HepG2 (cell line): ENCODE measurements at regions not wholly inside any gene's neighbourhood (a gene's known extent, or its start where the extent isn't known, plus 50 kb on each side); places are given as distances from the start of the nearest gene placed in this dataset.

Experiments
- ATAC-seq: fragments of 200-7000 bp; cut with Tn5 transposase; 3 replicates; pipeline ENCODE4 v1.9.1; 2020; ENCODE audit warnings: mild to moderate bottlenecking, moderate library complexity
- BruUV-seq: library from RNA; stranded (reverse); fragments of 400-500 nt; replicated peaks from 2 replicates; lab custom pipeline; 2021; lab: Mats Ljungman, UMichigan
- CTCF ChIA-PET: fragments of 300-600 bp; formaldehyde crosslinking; extraction: SDS; loops from one replicate; lab custom pipeline; 2021; ENCODE audit warnings: low total read pairs, inconsistent platforms, low intra/inter-chr PET ratio; lab: Yijun Ruan, JAX
- POLR2A ChIA-PET: fragments of 350-600 bp; sonication (Branson Sonifier 250); formaldehyde crosslinking; loops from one replicate; lab custom pipeline; 2020; ENCODE audit warnings: antibody characterized with exemption, inconsistent platforms; lab: Yijun Ruan, JAX
- DNase-seq: peaks from one replicate; pipeline ENCODE4 v3.0.0-alpha.2; 2015; ENCODE audit warnings: low spot score
- FAIRE-seq: peaks from 3 replicates; lab custom pipeline; 2011; peaks lifted over from hg19 to GRCh38; lab: Jason Lieb, UNC
- H2AFZ ChIP-seq: one replicate; pipeline ENCODE4 v1.6.1; 2011; ENCODE audit warnings: low read length, inconsistent platforms
- H3K27ac ChIP-seq: fragments of 300-600 bp; 3 replicates; pipeline ENCODE4 v1.8.0; 2011; ENCODE audit warnings: mixed run types, mild to moderate bottlenecking, mixed read lengths, low read length, inconsistent platforms; ENCODE audit not compliant: insufficient read depth; ENCODE audit errors: extremely low read length
- H3K27me3 ChIP-seq, 2 experiments: fragments of 200-600 bp in 1 of 2; 2 replicates in 1 of 2; 3 replicates in 1 of 2; pipeline versions ENCODE4 v1.6.0 to v1.8.0; 2011; ENCODE audit warnings: low read length in 2 of 2, mild to moderate bottlenecking in 2 of 2, moderate library complexity in 2 of 2, inconsistent platforms in 1 of 2; ENCODE audit not compliant: insufficient read depth in 2 of 2, control insufficient read depth in 1 of 2
- H3K36me3 ChIP-seq, 2 experiments: fragments of 200-600 bp in 1 of 2; replicated peaks in 1 of 2; 2 replicates in 1 of 2; 3 replicates in 1 of 2; pipeline versions ENCODE4 v1.5.1 to v1.8.0; 2011; ENCODE audit warnings: low read length in 2 of 2, inconsistent platforms in 1 of 2; ENCODE audit not compliant: insufficient read depth in 2 of 2, control insufficient read depth in 1 of 2
- H3K4me1 ChIP-seq: 2 replicates; pipeline ENCODE4 v1.5.1; 2012; ENCODE audit warnings: low read length, inconsistent platforms; ENCODE audit not compliant: insufficient read depth
- H3K4me2 ChIP-seq: 2 replicates; pipeline ENCODE4 v1.6.0; 2011; ENCODE audit warnings: low read depth, low read length, inconsistent platforms
- H3K4me3 ChIP-seq, 3 experiments: fragments of 200-600 bp in 1 of 3; sonication (generic), shearing (Covaris generic) in 1 of 3; replicated peaks in 1 of 3; 2 replicates each; pipeline ENCODE4 v1.5.1; 2011 to 2016; ENCODE audit warnings: low read length in 3 of 3, inconsistent platforms in 2 of 3, low read depth in 2 of 3, mild to moderate bottlenecking in 2 of 3, control low read depth in 1 of 3, mixed read lengths in 1 of 3; ENCODE audit not compliant: insufficient read depth in 1 of 3
- H3K79me2 ChIP-seq: one replicate; pipeline ENCODE4 v1.6.1; 2011; ENCODE audit warnings: low read length, inconsistent platforms; ENCODE audit not compliant: insufficient read depth
- H3K9ac ChIP-seq: 2 replicates; pipeline ENCODE4 v1.6.0; 2011; ENCODE audit warnings: mild to moderate bottlenecking, low read depth, low read length, inconsistent platforms; ENCODE audit not compliant: insufficient read depth
- H3K9me3 ChIP-seq: 2 replicates; pipeline ENCODE4 v1.5.1; 2012; ENCODE audit warnings: mild to moderate bottlenecking, low read length
- H4K20me1 ChIP-seq: 2 replicates; pipeline ENCODE4 v1.6.0; 2011; ENCODE audit warnings: inconsistent platforms, mild to moderate bottlenecking, low read length, moderate library complexity; ENCODE audit not compliant: insufficient read depth
- JUNB ChIP-seq: sonication (generic); formaldehyde crosslinking; IDR thresholded peaks from 2 replicates; pipeline ENCODE4 v1.8.0; 2022; ENCODE audit warnings: missing genetic modification reagents, mild to moderate bottlenecking, borderline replicate concordance
- MIER2 ChIP-seq: IDR thresholded peaks from 2 replicates; pipeline ENCODE4 v1.6.1; 2016; ENCODE audit warnings: missing biosample characterization, missing genetic modification reagents
- TOPORS ChIP-seq: sonication (generic); formaldehyde crosslinking; IDR thresholded peaks from 2 replicates; pipeline ENCODE4 v1.8.0; 2023; ENCODE audit warnings: mild to moderate bottlenecking, missing genetic modification reagents
- ZNF550 ChIP-seq: sonication (generic); formaldehyde crosslinking; IDR thresholded peaks from 2 replicates; pipeline ENCODE4 v1.4.0; 2020; ENCODE audit warnings: mild to moderate bottlenecking, missing genetic modification reagents, borderline replicate concordance
- WGBS: methylation state at CpG from one replicate; pipeline ENCODE4 v1.1.6; 2017; ENCODE audit warnings: low lambda C conversion rate; 5-methylcytosine and 5-hydroxymethylcytosine counted together
- in situ Hi-C: cut with HindIII; loops from 2 replicates; pipeline ENCODE4 v1.10.0; 2017; ENCODE audit warnings: low pct_unique_long_range_greater_than_20kb; ENCODE audit not compliant: extremely low pct_ligation_motif_present
- intact Hi-C: fragments of 100-400 bp; cut with micrococcal nuclease; formaldehyde crosslinking; loops from one replicate; pipeline ENCODE4 v1.10.0; 2022; ENCODE audit not compliant: unreplicated experiment
- TF ChIP-seq, protein P1 (sequence below): sonication (generic); formaldehyde crosslinking; IDR thresholded peaks from 2 replicates; pipeline ENCODE4 v1.9.0; 2022; ENCODE audit warnings: low read depth, missing genetic modification reagents
- TF ChIP-seq, protein P2 (sequence below): sonication (generic); formaldehyde crosslinking; IDR thresholded peaks from 2 replicates; pipeline ENCODE4 v1.4.0; 2020; ENCODE audit warnings: missing genetic modification reagents, low read depth, mild to moderate bottlenecking, borderline replicate concordance
- TF ChIP-seq, protein P3 (sequence below): sonication (generic); formaldehyde crosslinking; conservative IDR thresholded peaks from 2 replicates; pipeline ENCODE4 v1.4.0; 2020; ENCODE audit warnings: missing genetic modification reagents
- TF ChIP-seq, protein P4 (sequence below): IDR thresholded peaks from 2 replicates; pipeline ENCODE4 v1.6.1; 2012; ENCODE audit warnings: low read length, improper control_type of control experiment
- TF ChIP-seq, protein P5 (sequence below): sonication (generic); formaldehyde crosslinking; IDR thresholded peaks from 2 replicates; pipeline ENCODE4 v1.5.0; 2020; ENCODE audit warnings: missing genetic modification reagents, mild to moderate bottlenecking, borderline replicate concordance
- TF ChIP-seq, protein P6 (sequence below): sonication (generic); formaldehyde crosslinking; IDR thresholded peaks from 2 replicates; pipeline ENCODE4 v1.4.0; 2020; ENCODE audit warnings: missing genetic modification reagents
- TF ChIP-seq, protein P7 (sequence below): sonication (generic); formaldehyde crosslinking; conservative IDR thresholded peaks from 2 replicates; pipeline ENCODE4 v1.4.0; 2020; ENCODE audit warnings: missing genetic modification reagents

DNA sequence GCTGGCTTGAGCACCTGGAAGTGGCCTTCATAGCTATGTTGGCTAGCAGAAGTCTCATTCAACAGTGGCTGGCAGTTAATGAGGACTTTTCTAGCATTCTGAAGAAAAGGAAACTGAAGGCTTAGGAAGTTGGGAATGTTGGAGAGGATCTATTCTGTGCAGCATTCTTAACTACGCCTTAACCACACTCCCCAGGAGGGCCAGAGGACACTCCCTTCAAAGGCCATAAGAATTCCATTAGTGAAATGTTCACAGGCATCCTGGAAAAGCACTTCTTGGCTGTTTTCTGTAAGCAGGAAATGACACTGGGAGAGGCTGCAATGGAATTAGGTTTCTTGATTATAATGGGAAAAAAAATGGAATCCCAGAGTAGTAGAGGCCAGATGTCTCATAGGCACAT is 188.9 kb downstream of the ARHGAP12 start (continued):
- TF ChIP-seq, protein P1, sequence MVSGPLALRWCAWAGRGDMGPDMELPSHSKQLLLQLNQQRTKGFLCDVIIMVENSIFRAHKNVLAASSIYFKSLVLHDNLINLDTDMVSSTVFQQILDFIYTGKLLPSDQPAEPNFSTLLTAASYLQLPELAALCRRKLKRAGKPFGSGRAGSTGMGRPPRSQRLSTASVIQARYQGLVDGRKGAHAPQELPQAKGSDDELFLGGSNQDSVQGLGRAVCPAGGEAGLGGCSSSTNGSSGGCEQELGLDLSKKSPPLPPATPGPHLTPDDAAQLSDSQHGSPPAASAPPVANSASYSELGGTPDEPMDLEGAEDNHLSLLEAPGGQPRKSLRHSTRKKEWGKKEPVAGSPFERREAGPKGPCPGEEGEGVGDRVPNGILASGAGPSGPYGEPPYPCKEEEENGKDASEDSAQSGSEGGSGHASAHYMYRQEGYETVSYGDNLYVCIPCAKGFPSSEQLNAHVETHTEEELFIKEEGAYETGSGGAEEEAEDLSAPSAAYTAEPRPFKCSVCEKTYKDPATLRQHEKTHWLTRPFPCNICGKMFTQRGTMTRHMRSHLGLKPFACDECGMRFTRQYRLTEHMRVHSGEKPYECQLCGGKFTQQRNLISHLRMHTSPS (CRISPR knock-in tag) = no peak
- TF ChIP-seq, protein P2, sequence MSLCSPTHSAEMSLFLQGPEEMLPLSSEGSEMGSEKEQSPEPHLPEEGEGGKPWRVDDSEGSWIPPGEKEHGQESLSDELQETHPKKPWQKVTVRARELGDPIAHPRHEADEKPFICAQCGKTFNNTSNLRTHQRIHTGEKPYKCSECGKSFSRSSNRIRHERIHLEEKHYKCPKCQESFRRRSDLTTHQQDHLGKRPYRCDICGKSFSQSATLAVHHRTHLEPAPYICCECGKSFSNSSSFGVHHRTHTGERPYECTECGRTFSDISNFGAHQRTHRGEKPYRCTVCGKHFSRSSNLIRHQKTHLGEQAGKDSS (CRISPR knock-in tag) = no peak

DNA sequence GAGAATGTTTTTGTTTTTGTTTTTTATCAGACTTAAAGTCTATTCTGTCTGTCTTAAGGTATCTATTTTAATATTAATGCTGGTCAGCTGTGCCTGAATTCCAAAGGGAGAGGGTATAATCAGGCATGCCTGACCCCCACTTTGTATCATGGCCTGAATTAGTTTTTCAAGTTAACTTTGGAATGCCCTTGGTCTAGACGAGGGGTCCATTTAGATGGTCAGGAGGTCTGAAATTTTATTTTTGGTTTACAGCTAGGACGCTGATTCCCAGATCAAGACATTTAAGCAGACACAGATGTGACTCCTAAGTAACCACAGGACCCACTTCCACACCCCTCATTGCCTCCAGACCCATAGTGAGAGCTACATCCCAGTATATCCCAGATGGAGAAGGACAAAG is 189.5 kb downstream of the ARHGAP12 start:
- intact Hi-C loops = no loop called here
- CTCF ChIA-PET = no interaction called here
- BruUV-seq = no TSS peak

More for the DNA sequence above, 189.5 kb downstream of the ARHGAP12 start:
- Histone ChIP-seq H3K4me2 (no peak overlapping the region), H3K27ac (no peak overlapping the region), H2AFZ (no peak overlapping the region), H3K36me3 (no peaks in the 10 kb centered on the region), H3K4me1 (no peaks in the 10 kb centered on the region), H3K27me3 (no peaks in the 10 kb centered on the region; a peak in 1 of 5 replicates), H3K4me3 (no peak overlapping the region), H3K9me3 (no peaks in the 10 kb centered on the region), H3K79me2 (no peaks in the 10 kb centered on the region), H4K20me1 (no peaks in the 10 kb centered on the region)
- no peak for DNase-seq
- POLR2A ChIA-PET = no interaction called here
- ATAC-seq = no peak
- WGBS = 0% methylated on average over 2 of the region's 2 CpGs
- in situ Hi-C loops = no loop called here
- FAIRE-seq = no peak
- TF ChIP-seq, protein P3, sequence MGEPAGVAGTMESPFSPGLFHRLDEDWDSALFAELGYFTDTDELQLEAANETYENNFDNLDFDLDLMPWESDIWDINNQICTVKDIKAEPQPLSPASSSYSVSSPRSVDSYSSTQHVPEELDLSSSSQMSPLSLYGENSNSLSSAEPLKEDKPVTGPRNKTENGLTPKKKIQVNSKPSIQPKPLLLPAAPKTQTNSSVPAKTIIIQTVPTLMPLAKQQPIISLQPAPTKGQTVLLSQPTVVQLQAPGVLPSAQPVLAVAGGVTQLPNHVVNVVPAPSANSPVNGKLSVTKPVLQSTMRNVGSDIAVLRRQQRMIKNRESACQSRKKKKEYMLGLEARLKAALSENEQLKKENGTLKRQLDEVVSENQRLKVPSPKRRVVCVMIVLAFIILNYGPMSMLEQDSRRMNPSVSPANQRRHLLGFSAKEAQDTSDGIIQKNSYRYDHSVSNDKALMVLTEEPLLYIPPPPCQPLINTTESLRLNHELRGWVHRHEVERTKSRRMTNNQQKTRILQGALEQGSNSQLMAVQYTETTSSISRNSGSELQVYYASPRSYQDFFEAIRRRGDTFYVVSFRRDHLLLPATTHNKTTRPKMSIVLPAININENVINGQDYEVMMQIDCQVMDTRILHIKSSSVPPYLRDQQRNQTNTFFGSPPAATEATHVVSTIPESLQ (CRISPR knock-in tag) = no peak
- no peak for TF ChIP-seq JUNB (CRISPR knock-in tag)
- TF ChIP-seq MIER2 = no peak
- no peak for TF ChIP-seq TOPORS
- TF ChIP-seq, protein P4, sequence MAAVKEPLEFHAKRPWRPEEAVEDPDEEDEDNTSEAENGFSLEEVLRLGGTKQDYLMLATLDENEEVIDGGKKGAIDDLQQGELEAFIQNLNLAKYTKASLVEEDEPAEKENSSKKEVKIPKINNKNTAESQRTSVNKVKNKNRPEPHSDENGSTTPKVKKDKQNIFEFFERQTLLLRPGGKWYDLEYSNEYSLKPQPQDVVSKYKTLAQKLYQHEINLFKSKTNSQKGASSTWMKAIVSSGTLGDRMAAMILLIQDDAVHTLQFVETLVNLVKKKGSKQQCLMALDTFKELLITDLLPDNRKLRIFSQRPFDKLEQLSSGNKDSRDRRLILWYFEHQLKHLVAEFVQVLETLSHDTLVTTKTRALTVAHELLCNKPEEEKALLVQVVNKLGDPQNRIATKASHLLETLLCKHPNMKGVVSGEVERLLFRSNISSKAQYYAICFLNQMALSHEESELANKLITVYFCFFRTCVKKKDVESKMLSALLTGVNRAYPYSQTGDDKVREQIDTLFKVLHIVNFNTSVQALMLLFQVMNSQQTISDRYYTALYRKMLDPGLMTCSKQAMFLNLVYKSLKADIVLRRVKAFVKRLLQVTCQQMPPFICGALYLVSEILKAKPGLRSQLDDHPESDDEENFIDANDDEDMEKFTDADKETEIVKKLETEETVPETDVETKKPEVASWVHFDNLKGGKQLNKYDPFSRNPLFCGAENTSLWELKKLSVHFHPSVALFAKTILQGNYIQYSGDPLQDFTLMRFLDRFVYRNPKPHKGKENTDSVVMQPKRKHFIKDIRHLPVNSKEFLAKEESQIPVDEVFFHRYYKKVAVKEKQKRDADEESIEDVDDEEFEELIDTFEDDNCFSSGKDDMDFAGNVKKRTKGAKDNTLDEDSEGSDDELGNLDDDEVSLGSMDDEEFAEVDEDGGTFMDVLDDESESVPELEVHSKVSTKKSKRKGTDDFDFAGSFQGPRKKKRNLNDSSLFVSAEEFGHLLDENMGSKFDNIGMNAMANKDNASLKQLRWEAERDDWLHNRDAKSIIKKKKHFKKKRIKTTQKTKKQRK = no peak
- TF ChIP-seq, protein P5, sequence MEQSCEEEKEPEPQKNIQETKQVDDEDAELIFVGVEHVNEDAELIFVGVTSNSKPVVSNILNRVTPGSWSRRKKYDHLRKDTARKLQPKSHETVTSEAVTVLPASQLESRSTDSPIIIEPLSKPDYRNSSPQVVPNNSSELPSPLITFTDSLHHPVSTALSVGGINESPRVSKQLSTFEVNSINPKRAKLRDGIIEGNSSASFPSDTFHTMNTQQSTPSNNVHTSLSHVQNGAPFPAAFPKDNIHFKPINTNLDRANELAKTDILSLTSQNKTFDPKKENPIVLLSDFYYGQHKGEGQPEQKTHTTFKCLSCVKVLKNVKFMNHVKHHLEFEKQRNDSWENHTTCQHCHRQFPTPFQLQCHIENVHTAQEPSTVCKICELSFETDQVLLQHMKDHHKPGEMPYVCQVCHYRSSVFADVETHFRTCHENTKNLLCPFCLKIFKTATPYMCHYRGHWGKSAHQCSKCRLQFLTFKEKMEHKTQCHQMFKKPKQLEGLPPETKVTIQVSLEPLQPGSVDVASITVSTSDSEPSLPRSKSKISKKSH = no peak
- TF ChIP-seq, protein P6, sequence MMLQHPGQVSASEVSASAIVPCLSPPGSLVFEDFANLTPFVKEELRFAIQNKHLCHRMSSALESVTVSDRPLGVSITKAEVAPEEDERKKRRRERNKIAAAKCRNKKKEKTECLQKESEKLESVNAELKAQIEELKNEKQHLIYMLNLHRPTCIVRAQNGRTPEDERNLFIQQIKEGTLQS (CRISPR knock-in tag) = no peak
- TF ChIP-seq ZNF550 (CRISPR knock-in tag) = no peak
- TF ChIP-seq, protein P7, sequence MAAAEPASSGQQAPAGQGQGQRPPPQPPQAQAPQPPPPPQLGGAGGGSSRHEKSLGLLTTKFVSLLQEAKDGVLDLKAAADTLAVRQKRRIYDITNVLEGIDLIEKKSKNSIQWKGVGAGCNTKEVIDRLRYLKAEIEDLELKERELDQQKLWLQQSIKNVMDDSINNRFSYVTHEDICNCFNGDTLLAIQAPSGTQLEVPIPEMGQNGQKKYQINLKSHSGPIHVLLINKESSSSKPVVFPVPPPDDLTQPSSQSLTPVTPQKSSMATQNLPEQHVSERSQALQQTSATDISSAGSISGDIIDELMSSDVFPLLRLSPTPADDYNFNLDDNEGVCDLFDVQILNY (CRISPR knock-in tag) = no peak
- TF ChIP-seq, all 625 proteins: peak for 0
- H3K9ac ChIP-seq = no peak overlapping the region
